MM.1S (cell line): ENCODE measurements at regions not wholly inside any gene's neighbourhood (a gene's known extent, or its start where the extent isn't known, plus 50 kb on each side); places are given as distances from the start of the nearest gene placed in this dataset.

Experiments used
- DNase-seq: peaks from one replicate; pipeline ENCODE4 v3.0.0-alpha.2; 2015
- H2AFZ ChIP-seq: fragments of 300-600 bp; sonication (generic); 2 replicates; pipeline ENCODE4 v1.6.0; 2016; ENCODE audit warnings: antibody characterized with exemption, low read length
- H3F3A ChIP-seq: fragments of 300-600 bp; sonication (generic); 2 replicates; pipeline ENCODE4 v1.6.1; 2016; ENCODE audit warnings: mild to moderate bottlenecking, antibody characterized with exemption, low read length, moderate library complexity, mixed read lengths; ENCODE audit not compliant: insufficient read depth
- H3K27ac ChIP-seq: fragments of 300-600 bp; sonication (generic); 2 replicates; pipeline ENCODE4 v1.5.1; 2016; ENCODE audit warnings: mild to moderate bottlenecking, low read length
- H3K27me3 ChIP-seq: fragments of 300-600 bp; sonication (generic); replicated peaks from 2 replicates; pipeline ENCODE4 v1.6.0; 2016; ENCODE audit warnings: low read length; ENCODE audit not compliant: insufficient read depth
- H3K36me3 ChIP-seq: fragments of 300-600 bp; sonication (generic); replicated peaks from 2 replicates; pipeline ENCODE4 v1.6.1; 2016; ENCODE audit warnings: mild to moderate bottlenecking, low read length, mixed read lengths; ENCODE audit not compliant: insufficient read depth
- H3K4me1 ChIP-seq: fragments of 300-600 bp; sonication (generic); 2 replicates; pipeline ENCODE4 v1.6.1; 2016; ENCODE audit warnings: low read length, mixed read lengths
- H3K4me2 ChIP-seq: fragments of 300-600 bp; sonication (generic); 2 replicates; pipeline ENCODE4 v1.6.0; 2016; ENCODE audit warnings: low read depth, low read length
- H3K4me3 ChIP-seq: fragments of 300-600 bp; sonication (generic); 2 replicates; pipeline ENCODE4 v1.5.1; 2016; ENCODE audit warnings: low read length, mixed read lengths
- H3K79me2 ChIP-seq: fragments of 300-600 bp; sonication (generic); 2 replicates; pipeline ENCODE4 v1.6.1; 2016; ENCODE audit warnings: mixed run types, low read length, mixed read lengths
- H3K9ac ChIP-seq: fragments of 300-600 bp; sonication (generic); 2 replicates; pipeline ENCODE4 v1.6.1; 2016; ENCODE audit warnings: low read length, mixed read lengths
- H3K9me2 ChIP-seq: fragments of 300-600 bp; sonication (generic); replicated peaks from 2 replicates; pipeline ENCODE4 v1.6.1; 2016; ENCODE audit warnings: mild to moderate bottlenecking, low read length, mixed read lengths; ENCODE audit not compliant: insufficient read depth
- H3K9me3 ChIP-seq: fragments of 300-600 bp; sonication (generic); replicated peaks from 2 replicates; pipeline ENCODE4 v1.6.1; 2016; ENCODE audit warnings: mild to moderate bottlenecking, low read length, mixed read lengths; ENCODE audit not compliant: insufficient read depth
- H4K20me1 ChIP-seq: fragments of 300-600 bp; sonication (generic); 2 replicates; pipeline ENCODE4 v1.6.1; 2016; ENCODE audit warnings: mild to moderate bottlenecking, low read length, moderate library complexity, mixed read lengths; ENCODE audit not compliant: insufficient read depth
- CTCF ChIP-seq: fragments of 300-600 bp; sonication (generic); IDR thresholded peaks from 2 replicates; pipeline ENCODE4 v1.5.1; 2016; ENCODE audit warnings: antibody characterized with exemption, low read length, mixed read lengths
- EZH2 ChIP-seq: fragments of 300-600 bp; sonication (generic); optimal IDR thresholded peaks from 2 replicates; pipeline ENCODE3; 2017; ENCODE audit warnings: low read depth, mild to moderate bottlenecking, antibody characterized with exemption, low read length, mixed read lengths
- EZH2phosphoT487 ChIP-seq: fragments of 300-600 bp; sonication (generic); IDR thresholded peaks from 2 replicates; pipeline ENCODE4 v1.6.1; 2018; ENCODE audit warnings: antibody characterized with exemption, low read length

DNA sequence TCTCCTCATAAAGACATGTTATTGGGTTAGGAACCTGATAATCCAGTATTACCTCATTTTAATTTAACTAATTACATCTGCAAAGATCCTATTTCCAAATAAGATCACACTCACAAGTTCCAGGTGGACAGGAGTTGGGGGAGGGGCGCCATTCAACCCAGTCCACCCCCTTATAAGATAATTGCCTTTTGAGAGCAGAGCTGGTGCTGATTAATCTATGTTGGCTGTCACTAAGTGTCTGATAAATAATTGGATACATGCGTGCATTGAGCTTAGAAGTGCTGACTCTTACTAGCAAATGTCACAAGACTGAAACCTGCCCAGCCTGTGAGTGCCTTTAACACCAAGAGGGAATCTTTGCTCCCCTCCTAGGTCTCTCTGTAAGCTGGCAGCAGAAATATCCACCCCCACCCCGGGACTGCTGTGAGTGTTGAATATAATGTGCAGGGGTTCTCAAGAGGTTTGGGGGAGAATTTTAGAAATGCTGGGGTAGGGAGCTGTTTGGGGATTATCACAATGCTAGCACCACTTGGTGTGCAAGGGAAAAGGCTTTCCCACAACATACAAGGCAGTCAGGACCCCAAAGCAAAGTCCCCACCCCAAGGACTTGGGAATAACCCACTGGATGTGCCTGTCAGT, 87.5 kb downstream of the ANKRD60 start:
- no peak overlapping the region for H2AFZ ChIP-seq
- DNase-seq = no peak
- H3K27ac ChIP-seq = no peak overlapping the region
- no peaks in the 10 kb centered on the region for H3K79me2 ChIP-seq
- no peak for TF ChIP-seq CTCF
- TF ChIP-seq EZH2 = no peak
- no peak for TF ChIP-seq EZH2phosphoT487
- H3K4me3 ChIP-seq = no peak overlapping the region
- no peaks in the 10 kb centered on the region for H3K36me3 ChIP-seq
- no peaks in the 10 kb centered on the region for H3F3A ChIP-seq
- no peaks in the 10 kb centered on the region for H4K20me1 ChIP-seq
- no peaks in the 10 kb centered on the region for H3K9me3 ChIP-seq
- no peak overlapping the region for H3K4me2 ChIP-seq
- no peak overlapping the region for H3K9ac ChIP-seq
- H3K4me1 ChIP-seq = no peaks in the 10 kb centered on the region
- peaks cover 97% of the 10 kb centered on the region for H3K27me3 ChIP-seq
- H3K9me2 ChIP-seq = no peaks in the 10 kb centered on the region

- Histone ChIP-seq H3K4me2 (no peak overlapping the region), H3K27ac (no peak overlapping the region), H3K9me3 (no peaks in the 10 kb centered on the region), H3K4me1 (no peaks in the 10 kb centered on the region), H3K27me3 (peaks cover 97% of the 10 kb centered on the region), H3K9ac (no peak overlapping the region), H4K20me1 (no peaks in the 10 kb centered on the region), H3K9me2 (no peaks in the 10 kb centered on the region), H3K36me3 (no peaks in the 10 kb centered on the region), H3K79me2 (no peaks in the 10 kb centered on the region), H3K4me3 (no peak overlapping the region), H3F3A (no peaks in the 10 kb centered on the region), H2AFZ (no peak overlapping the region)
- no peak for TF ChIP-seq EZH2
- TF ChIP-seq CTCF = no peak
- no peak for TF ChIP-seq EZH2phosphoT487
- DNase-seq = no peak
Observed at GRCh38 chr20:58139849-58140786, 88.3 kb downstream of the ANKRD60 start.

DNA sequence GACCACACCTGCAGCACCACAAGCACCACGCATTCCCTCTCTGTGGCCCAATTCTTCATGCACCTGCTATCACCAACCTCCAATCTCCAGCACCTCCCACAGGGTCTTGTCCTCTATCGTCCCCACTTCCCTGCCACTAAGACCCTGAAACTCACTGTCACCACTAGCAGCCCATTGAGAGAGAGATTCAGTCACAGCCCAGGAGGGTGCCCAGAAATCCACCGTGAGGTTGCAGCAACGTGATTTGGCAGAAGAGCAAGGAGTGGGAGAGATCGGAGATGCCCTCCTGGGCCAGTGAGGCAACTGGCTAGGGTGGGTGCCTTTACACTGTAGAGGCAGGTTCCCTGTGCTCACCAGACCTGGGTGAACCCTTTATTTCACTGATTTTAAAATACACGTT, 90.1 kb downstream of the ANKRD60 start:
- Histone ChIP-seq H3K27me3 (peaks cover 93% of the 10 kb centered on the region), H3K4me1 (no peaks in the 10 kb centered on the region), H3F3A (no peaks in the 10 kb centered on the region), H3K9me2 (no peaks in the 10 kb centered on the region), H4K20me1 (no peaks in the 10 kb centered on the region), H3K9me3 (no peaks in the 10 kb centered on the region), H3K36me3 (no peaks in the 10 kb centered on the region), H2AFZ (no peak overlapping the region), H3K4me3 (no peak overlapping the region), H3K79me2 (no peaks in the 10 kb centered on the region), H3K9ac (no peak overlapping the region), H3K27ac (no peak overlapping the region), H3K4me2 (no peak overlapping the region)
- TF ChIP-seq CTCF = no peak
- TF ChIP-seq EZH2phosphoT487 = no peak
- no peak for TF ChIP-seq EZH2
- DNase-seq = no peak
